Endothelial cell of umbilical vein (primary cell): ENCODE measurements at regions not wholly inside any gene's neighbourhood (a gene's known extent, or its start where the extent isn't known, plus 50 kb on each side); places are given as distances from the start of the nearest gene placed in this dataset.

Source experiments
- BruUV-seq: library from RNA; stranded (reverse); fragments of 400-500 nt; replicated peaks from 2 replicates; lab custom pipeline; 2021; lab: Mats Ljungman, UMichigan
- CTCF ChIA-PET: fragments of 300-600, 350-600 bp; sonication (Branson Sonifier 250); formaldehyde crosslinking; loops from one replicate; lab custom pipeline; 2021; ENCODE audit warnings: antibody characterized with exemption, inconsistent platforms; lab: Charles Lee
- POLR2A ChIA-PET: fragments of 300-600, 350-600 bp; sonication (Branson Sonifier 250); formaldehyde crosslinking; loops from one replicate; lab custom pipeline; 2021; ENCODE audit warnings: antibody characterized with exemption, inconsistent platforms; lab: Charles Lee
- DNase-seq: peaks from one replicate; pipeline ENCODE4 v3.0.0-alpha.2; 2011; ENCODE audit warnings: low read depth, low spot score
- FAIRE-seq: peaks from 2 replicates; lab custom pipeline; 2011; peaks lifted over from hg19 to GRCh38; lab: Jason Lieb, UNC
- H2AFZ ChIP-seq: 2 replicates; pipeline ENCODE4 v1.6.0; 2012; ENCODE audit warnings: low read depth, low read length, control low read depth, inconsistent platforms
- H3K27ac ChIP-seq: 2 replicates; pipeline ENCODE4 v1.5.1; 2011; ENCODE audit warnings: low read depth, mild to moderate bottlenecking, control low read depth, low read length, moderate library complexity; ENCODE audit not compliant: insufficient read depth
- H3K27me3 ChIP-seq, 2 experiments: 2 replicates each; pipeline versions ENCODE4 v1.6.0 to v1.6.1; 2011; ENCODE audit warnings: low read length in 2 of 2, mixed read lengths in 1 of 2; ENCODE audit not compliant: control insufficient read depth in 2 of 2, insufficient read depth in 2 of 2
- H3K36me3 ChIP-seq, 2 experiments: 2 replicates in 1 of 2; 3 replicates in 1 of 2; pipeline ENCODE4 v1.5.1; 2011; ENCODE audit warnings: low read length in 2 of 2, mild to moderate bottlenecking in 1 of 2, moderate library complexity in 1 of 2; ENCODE audit not compliant: control insufficient read depth in 2 of 2, insufficient read depth in 2 of 2; ENCODE audit errors: extremely low read depth in 1 of 2
- H3K4me1 ChIP-seq: 3 replicates; pipeline ENCODE4 v1.5.1; 2011; ENCODE audit warnings: mild to moderate bottlenecking, low read length; ENCODE audit not compliant: control insufficient read depth, insufficient read depth; ENCODE audit errors: extremely low read depth
- H3K4me2 ChIP-seq: 2 replicates; pipeline ENCODE4 v1.6.1; 2011; ENCODE audit warnings: low read length, control low read depth, mixed read lengths; ENCODE audit not compliant: insufficient read depth
- H3K4me3 ChIP-seq, 3 experiments: fragments of 200-600 bp in 1 of 3; sonication (generic), shearing (Covaris generic) in 1 of 3; replicated peaks in 1 of 3; 2 replicates each; pipeline ENCODE4 v1.5.1; 2011 to 2016; ENCODE audit warnings: control low read depth in 3 of 3, low read length in 3 of 3, mild to moderate bottlenecking in 2 of 3, inconsistent platforms in 1 of 3, low read depth in 1 of 3, moderate library complexity in 1 of 3; ENCODE audit not compliant: insufficient read depth in 1 of 3
- H3K79me2 ChIP-seq: 2 replicates; pipeline ENCODE4 v1.6.0; 2012; ENCODE audit warnings: low read length, inconsistent platforms; ENCODE audit not compliant: control insufficient read depth, insufficient read depth
- H3K9ac ChIP-seq: replicated peaks from 2 replicates; pipeline ENCODE3; 2011; ENCODE audit warnings: low read length, control low read depth; ENCODE audit not compliant: insufficient read depth; ENCODE audit errors: extremely low read depth
- H3K9me1 ChIP-seq: replicated peaks from 3 replicates; pipeline ENCODE4 v1.6.0; 2011; ENCODE audit warnings: mild to moderate bottlenecking, low read length; ENCODE audit not compliant: control insufficient read depth, insufficient read depth; ENCODE audit errors: extremely low read depth
- H3K9me3 ChIP-seq: replicated peaks from 2 replicates; pipeline ENCODE4 v1.5.1; 2012; ENCODE audit warnings: low read length, inconsistent platforms; ENCODE audit not compliant: control insufficient read depth, insufficient read depth
- H4K20me1 ChIP-seq: replicated peaks from 2 replicates; pipeline ENCODE3; 2011; ENCODE audit warnings: mild to moderate bottlenecking, low read length; ENCODE audit not compliant: control insufficient read depth, insufficient read depth; ENCODE audit errors: extremely low read depth
- CTCF ChIP-seq, 2 donors: IDR thresholded peaks; 1 replicate in 1 of 2; 2 replicates in 1 of 2; pipeline ENCODE4 v1.5.1; 2011; ENCODE audit warnings: low read length in 2 of 2, mild to moderate bottlenecking in 2 of 2, moderate library complexity in 2 of 2, control low read depth in 1 of 2, inconsistent platforms in 1 of 2, low read depth in 1 of 2; ENCODE audit not compliant: insufficient read depth in 1 of 2; ENCODE audit errors: extremely low read depth in 1 of 2
- EZH2 ChIP-seq: IDR thresholded peaks from 2 replicates; pipeline ENCODE4 v1.6.1; 2012; ENCODE audit warnings: borderline replicate concordance, low read depth, mild to moderate bottlenecking, moderate library complexity, low read length, inconsistent platforms; ENCODE audit not compliant: severe bottlenecking
- FOS ChIP-seq: IDR thresholded peaks from 2 replicates; pipeline ENCODE4 v1.6.1; 2011; ENCODE audit warnings: mild to moderate bottlenecking, low read length, moderate library complexity, borderline replicate concordance; ENCODE audit not compliant: insufficient read depth
- GATA2 ChIP-seq: IDR thresholded peaks from 2 replicates; pipeline ENCODE4 v1.7.0; 2011; ENCODE audit warnings: low read depth, mild to moderate bottlenecking, moderate library complexity, mixed read lengths, low read length; ENCODE audit not compliant: insufficient read length, insufficient read depth
- JUN ChIP-seq: IDR thresholded peaks from 2 replicates; pipeline ENCODE4 v1.6.1; 2011; ENCODE audit warnings: borderline replicate concordance, low read depth; ENCODE audit not compliant: insufficient read length, insufficient read depth
- MAX ChIP-seq: IDR thresholded peaks from 2 replicates; pipeline ENCODE4 v1.6.1; 2011; ENCODE audit not compliant: insufficient read depth, insufficient read length
- MYC ChIP-seq: IDR thresholded peaks from one replicate; pipeline ENCODE4 v1.6.1; 2011; ENCODE audit warnings: mild to moderate bottlenecking, low read depth, low read length
- POLR2A ChIP-seq: IDR thresholded peaks from 2 replicates; pipeline ENCODE4 v1.6.1; 2012; ENCODE audit warnings: low read depth, mild to moderate bottlenecking, control low read depth, low read length
- POLR2AphosphoS5 ChIP-seq: IDR thresholded peaks from 2 replicates; pipeline ENCODE4 v1.6.1; 2012; ENCODE audit warnings: low read depth, mild to moderate bottlenecking, control low read depth, low read length, moderate library complexity; ENCODE audit not compliant: insufficient read depth
- dilution Hi-C: fragments of 300-500 bp; cut with MboI; formaldehyde crosslinking; loops from one replicate; pipeline ENCODE4 v1.15.0; 2019; ENCODE audit warnings: low sequenced_read_pairs; ENCODE audit not compliant: extremely low pct_ligation_motif_present
- intact Hi-C: fragments of 100-400 bp; cut with micrococcal nuclease; formaldehyde crosslinking; loops from one replicate; pipeline ENCODE4 v1.10.0; 2022

GRCh38 chr5:72673623-72674022 is 142.8 kb upstream of the TNPO1 start:
- CTCF ChIA-PET, result interaction anchor here (1.0 kb wide), 1 partner anchor 12 kb away, joined by 5 read pairs; no protein-coding TSS in a partner anchor
- TF ChIP-seq MYC, result no peak
- TF ChIP-seq JUN, result no peak
- TF ChIP-seq POLR2A, result no peak
- TF ChIP-seq MAX, result no peak
- no peak for TF ChIP-seq POLR2AphosphoS5
- TF ChIP-seq FOS, result no peak
- TF ChIP-seq EZH2, result no peak
- TF ChIP-seq GATA2, result no peak
- no peak for TF ChIP-seq CTCF (IDR thresholded peaks at IDR 0.05; ENCODE audit: extremely low read depth in 1 of 2, insufficient read depth in 1 of 2, low read depth in 1 of 2, low read length in 2 of 2)
- no TSS peak for BruUV-seq
- POLR2A ChIA-PET, result no interaction called here
- DNase-seq (no peak), FAIRE-seq (no peak)
- intact Hi-C loops, result no loop called here
- no peak overlapping the region for H3K9ac ChIP-seq
- H3K36me3 ChIP-seq, result no peaks in the 10 kb centered on the region
- no peak overlapping the region for H3K4me3 ChIP-seq
- H3K9me1 ChIP-seq, result no peaks in the 10 kb centered on the region
- no peak overlapping the region for H2AFZ ChIP-seq
- no peaks in the 10 kb centered on the region for H3K4me1 ChIP-seq
- peaks cover 2 to 3% of the 10 kb centered on the region in 2 experiments for H3K27me3 ChIP-seq
- no peak overlapping the region for H3K27ac ChIP-seq
- dilution Hi-C loops, result no loop called here
- no peak overlapping the region for H3K4me2 ChIP-seq
- no peaks in the 10 kb centered on the region for H4K20me1 ChIP-seq
- H3K79me2 ChIP-seq, result no peaks in the 10 kb centered on the region
- H3K9me3 ChIP-seq, result no peaks in the 10 kb centered on the region
